H1 (cell line): ENCODE measurements at regions not wholly inside any gene's neighbourhood (a gene's known extent, or its start where the extent isn't known, plus 50 kb on each side); places are given as distances from the start of the nearest gene placed in this dataset.
A peak's percentile ranks its signal among the peaks of the same experiment; 100 is the strongest.

Source experiments
- CTCF ChIA-PET: fragments of 300-600 bp; sonication (Branson Sonifier 250); formaldehyde crosslinking; loops from one replicate; lab custom pipeline; 2021; ENCODE audit not compliant: partially characterized antibody; lab: Charles Lee
- POLR2A ChIA-PET: fragments of 300-600 bp; sonication (Branson Sonifier 250); formaldehyde crosslinking; loops from one replicate; lab custom pipeline; 2021; ENCODE audit warnings: inconsistent platforms; ENCODE audit not compliant: partially characterized antibody; lab: Charles Lee
- DNase-seq, 2 experiments: peaks; one replicate each; pipeline versions ENCODE4 v3.0.0 to v3.0.0-alpha.2; 2010 to 2022; ENCODE audit warnings: low spot score in 2 of 2, low read depth in 1 of 2, mixed read lengths in 1 of 2
- FAIRE-seq: peaks from 2 replicates; lab custom pipeline; 2011; peaks lifted over from hg19 to GRCh38; lab: Jason Lieb, UNC
- H2AFZ ChIP-seq: 2 replicates; pipeline ENCODE4 v1.8.1; 2012; ENCODE audit warnings: low read length, inconsistent platforms
- H2AK5ac ChIP-seq: 2 replicates; pipeline ENCODE4 v1.6.1; 2013; ENCODE audit warnings: low read depth, low read length
- H2BK120ac ChIP-seq: replicated peaks from 2 replicates; pipeline ENCODE3; 2013; ENCODE audit warnings: low read depth, low read length, inconsistent platforms
- H2BK12ac ChIP-seq: 2 replicates; pipeline ENCODE4 v1.6.1; 2013; ENCODE audit warnings: low read depth, low read length
- H2BK15ac ChIP-seq: 2 replicates; pipeline ENCODE4 v1.6.1; 2013; ENCODE audit warnings: low read length
- H2BK20ac ChIP-seq: 2 replicates; pipeline ENCODE4 v1.6.1; 2013; ENCODE audit warnings: low read length
- H2BK5ac ChIP-seq: 2 replicates; pipeline ENCODE4 v1.6.1; 2013; ENCODE audit warnings: low read depth, low read length
- H3K14ac ChIP-seq: 2 replicates; pipeline ENCODE4 v1.6.1; 2013; ENCODE audit warnings: inconsistent platforms; ENCODE audit not compliant: insufficient read length
- H3K18ac ChIP-seq: 2 replicates; pipeline ENCODE4 v1.6.1; 2013; ENCODE audit warnings: low read length; ENCODE audit errors: extremely low read depth
- H3K23ac ChIP-seq: 2 replicates; pipeline ENCODE4 v1.6.1; 2013; ENCODE audit warnings: inconsistent platforms; ENCODE audit not compliant: insufficient read length
- H3K23me2 ChIP-seq: 2 replicates; pipeline ENCODE4 v1.6.1; 2013; ENCODE audit warnings: low read depth, low read length
- H3K27ac ChIP-seq: 2 replicates; pipeline ENCODE4 v1.6.1; 2011; ENCODE audit warnings: low read depth, low read length, inconsistent platforms
- H3K27me3 ChIP-seq, 4 experiments: replicated peaks in 1 of 4; 1 replicate in 1 of 4; 2 replicates in 3 of 4; pipeline versions ENCODE4 v1.6.1 to v1.8.1; 2011 to 2013; ENCODE audit warnings: low read length in 3 of 4, mild to moderate bottlenecking in 3 of 4, inconsistent platforms in 2 of 4, mixed read lengths in 2 of 4, moderate library complexity in 1 of 4; ENCODE audit not compliant: control insufficient read depth in 3 of 4, insufficient read depth in 3 of 4; ENCODE audit errors: extremely low read depth in 1 of 4
- H3K36me3 ChIP-seq, 4 experiments: 2 replicates each; pipeline versions ENCODE4 v1.6.1 to v1.8.1; 2011 to 2013; ENCODE audit warnings: mild to moderate bottlenecking in 4 of 4, low read length in 3 of 4, moderate library complexity in 2 of 4, control low read depth in 1 of 4, inconsistent platforms in 1 of 4; ENCODE audit not compliant: insufficient read depth in 4 of 4, control insufficient read depth in 2 of 4
- H3K4ac ChIP-seq: replicated peaks from 2 replicates; pipeline ENCODE3; 2013; ENCODE audit warnings: low read length, low read depth, mixed read lengths, inconsistent platforms; ENCODE audit not compliant: insufficient read length
- H3K4me1 ChIP-seq, 4 experiments: replicated peaks in 1 of 4; 1 replicate in 1 of 4; 2 replicates in 3 of 4; pipeline versions ENCODE4 v1.6.1 to v1.8.1; 2011 to 2013; ENCODE audit warnings: low read length in 3 of 4, inconsistent platforms in 2 of 4, mixed read lengths in 1 of 4; ENCODE audit not compliant: insufficient read depth in 4 of 4, control insufficient read depth in 3 of 4
- H3K4me2 ChIP-seq, 2 experiments: 2 replicates each; pipeline versions ENCODE4 v1.6.1 to v1.8.1; 2011 to 2013; ENCODE audit warnings: low read depth in 2 of 2, low read length in 2 of 2, control low read depth in 1 of 2, inconsistent platforms in 1 of 2, mild to moderate bottlenecking in 1 of 2; ENCODE audit not compliant: insufficient read depth in 1 of 2
- H3K4me3 ChIP-seq, 4 experiments: fragments of 200-600, 300-600 bp in 1 of 4; sonication (generic), shearing (Covaris generic), sonication (Bioruptor Twin) in 1 of 4; 2 replicates each; pipeline versions ENCODE4 v1.5.1 to v1.8.1; 2011 to 2016; ENCODE audit warnings: low read length in 4 of 4, low read depth in 3 of 4, control low read depth in 2 of 4, inconsistent platforms in 2 of 4, mild to moderate bottlenecking in 2 of 4, mixed read lengths in 1 of 4, moderate library complexity in 1 of 4; ENCODE audit not compliant: insufficient read depth in 2 of 4; ENCODE audit errors: extremely low read depth in 1 of 4
- H3K56ac ChIP-seq: replicated peaks from 2 replicates; pipeline ENCODE3; 2013; ENCODE audit warnings: low read depth, mild to moderate bottlenecking, mixed read lengths, low read length, inconsistent platforms; ENCODE audit not compliant: insufficient read length
- H3K79me1 ChIP-seq: 2 replicates; pipeline ENCODE4 v1.6.1; 2013; ENCODE audit warnings: low read depth, low read length, control low read depth
- H3K79me2 ChIP-seq, 2 experiments: 2 replicates each; pipeline versions ENCODE4 v1.6.1 to v1.8.1; 2012 to 2013; ENCODE audit warnings: low read length in 2 of 2, mild to moderate bottlenecking in 2 of 2, inconsistent platforms in 1 of 2; ENCODE audit not compliant: insufficient read depth in 2 of 2, control insufficient read depth in 1 of 2
- H3K9ac ChIP-seq, 4 experiments: replicated peaks in 1 of 4; 1 replicate in 1 of 4; 2 replicates in 3 of 4; pipeline versions ENCODE4 v1.6.1 to v1.8.1; 2011 to 2013; ENCODE audit warnings: low read depth in 3 of 4, low read length in 3 of 4, control low read depth in 2 of 4, mild to moderate bottlenecking in 2 of 4, moderate library complexity in 2 of 4, inconsistent platforms in 1 of 4; ENCODE audit errors: extremely low read depth in 1 of 4
- H3K9me3 ChIP-seq, 2 experiments: 2 replicates each; pipeline versions ENCODE4 v1.6.1 to v1.8.1; 2012 to 2013; ENCODE audit warnings: mild to moderate bottlenecking in 2 of 2, moderate library complexity in 2 of 2, control low read depth in 1 of 2, inconsistent platforms in 1 of 2, low read depth in 1 of 2, low read length in 1 of 2, mixed read lengths in 1 of 2; ENCODE audit not compliant: insufficient read depth in 2 of 2
- H4K20me1 ChIP-seq, 2 experiments: replicated peaks in 1 of 2; 2 replicates each; pipeline versions ENCODE3 to v1.8.1; 2011 to 2013; ENCODE audit warnings: inconsistent platforms in 2 of 2, low read length in 2 of 2, mild to moderate bottlenecking in 1 of 2; ENCODE audit not compliant: insufficient read depth in 2 of 2, control insufficient read depth in 1 of 2
- H4K5ac ChIP-seq: 2 replicates; pipeline ENCODE4 v1.6.1; 2013; ENCODE audit warnings: low read length, low read depth, mixed read lengths, inconsistent platforms; ENCODE audit not compliant: insufficient read length
- H4K8ac ChIP-seq: 2 replicates; pipeline ENCODE4 v1.8.0; 2013; ENCODE audit warnings: mild to moderate bottlenecking, moderate library complexity, low read length, inconsistent platforms; ENCODE audit not compliant: insufficient read depth; ENCODE audit errors: extremely low read depth
- H4K91ac ChIP-seq: replicated peaks from 2 replicates; pipeline ENCODE3; 2013; ENCODE audit warnings: low read length, mixed read lengths, inconsistent platforms; ENCODE audit not compliant: insufficient read length
- ATF3 ChIP-seq: IDR thresholded peaks from 2 replicates; pipeline ENCODE4 v1.6.1; 2011; ENCODE audit warnings: low read depth, mild to moderate bottlenecking, low read length; ENCODE audit not compliant: insufficient read depth
- CTBP2 ChIP-seq: IDR thresholded peaks from 2 replicates; pipeline ENCODE4 v1.7.0; 2011; ENCODE audit warnings: borderline replicate concordance, mild to moderate bottlenecking, moderate library complexity, mixed read lengths, low read length; ENCODE audit not compliant: insufficient read depth, insufficient read length
- FOSL1 ChIP-seq: IDR thresholded peaks from 2 replicates; pipeline ENCODE4 v1.6.1; 2011; ENCODE audit warnings: mild to moderate bottlenecking, low read depth, low read length, moderate library complexity; ENCODE audit not compliant: insufficient read depth
- PHF8 ChIP-seq: fragments of 200-600 bp; sonication (generic); conservative IDR thresholded peaks from 2 replicates; pipeline ENCODE4 v1.7.1; 2012; ENCODE audit warnings: low read depth, mild to moderate bottlenecking, inconsistent platforms, low read length, moderate library complexity
- WGBS, 2 experiments: shearing (Covaris generic) in 1 of 2; methylation state at CpG; one replicate each; pipeline versions ENCODE4 v1.1.6 to v1.1.7; 2013 to 2015; ENCODE audit warnings: low lambda C conversion rate in 2 of 2, mixed read lengths in 2 of 2, inconsistent platforms in 1 of 2, low coverage in 1 of 2, missing lambda C conversion rate in 1 of 2; ENCODE audit not compliant: insufficient replicate concordance in 2 of 2, insufficient coverage in 1 of 2, insufficient read length in 1 of 2; ENCODE audit errors: extremely low coverage in 1 of 2, missing lambda C conversion rate in 1 of 2; 5-methylcytosine and 5-hydroxymethylcytosine counted together

GRCh38 chr14:95623195-95623594, 63.0 kb upstream of the TCL1B start:
- Histone ChIP-seq H3K27me3 (peaks cover 0 to 2% (median 0%) of the 10 kb centered on the region in 4 experiments; a peak in 1 of 7 replicates), H3K4me3 (no peak overlapping the region), H2BK5ac (no peak overlapping the region), H3K79me1 (no peaks in the 10 kb centered on the region), H2AFZ (no peak overlapping the region), H2BK15ac (no peak overlapping the region), H3K4ac (no peak overlapping the region), H3K23ac (no peak overlapping the region), H3K14ac (no peak overlapping the region), H3K18ac (no peak overlapping the region), H3K56ac (no peak overlapping the region), H3K4me1 (peaks cover 0 to 18% (median 8%) of the 10 kb centered on the region in 4 experiments; a peak in 4 of 7 replicates), H2BK12ac (no peak overlapping the region), H3K36me3 (no peaks in the 10 kb centered on the region), H2BK120ac (no peak overlapping the region), H3K23me2 (no peaks in the 10 kb centered on the region; the same call in none of the 2 replicates), H3K79me2 (no peaks in the 10 kb centered on the region; a peak in 1 of 4 replicates), H3K4me2 (0 out of 4 replicates have a peak overlapping the region, but pooled peaks of 1 of the 2 experiments have one; percentile 17), H2AK5ac (no peak overlapping the region), H3K9ac (no peak overlapping the region), H4K20me1 (no peaks in the 10 kb centered on the region), H2BK20ac (no peak overlapping the region), H3K27ac (no peak overlapping the region), H4K91ac (no peak overlapping the region), H4K8ac (no peak overlapping the region), H3K9me3 (no peaks in the 10 kb centered on the region), H4K5ac (no peak overlapping the region)
- FAIRE-seq = no peak
- WGBS, 2 experiments = 87% methylated on average over 5 of the region's 5 CpGs; no CpG with 5 or more reads in 1 of the 2 experiments
- ChIA-PET CTCF (interaction anchor here (0.7 kb wide), 1 partner anchor 62 kb away, joined by 4 read pairs; no protein-coding TSS in a partner anchor), POLR2A (no interaction called here)
- no peak for DNase-seq
- no peak for TF ChIP-seq PHF8
- TF ChIP-seq FOSL1 = no peak
- no peak for TF ChIP-seq ATF3
- no peak for TF ChIP-seq CTBP2
